ENCODE measurements at regions not wholly inside any gene's neighbourhood (a gene's known extent, or its start where the extent isn't known, plus 50 kb on each side); places are given as distances from the start of the nearest gene placed in this dataset.

DNA sequence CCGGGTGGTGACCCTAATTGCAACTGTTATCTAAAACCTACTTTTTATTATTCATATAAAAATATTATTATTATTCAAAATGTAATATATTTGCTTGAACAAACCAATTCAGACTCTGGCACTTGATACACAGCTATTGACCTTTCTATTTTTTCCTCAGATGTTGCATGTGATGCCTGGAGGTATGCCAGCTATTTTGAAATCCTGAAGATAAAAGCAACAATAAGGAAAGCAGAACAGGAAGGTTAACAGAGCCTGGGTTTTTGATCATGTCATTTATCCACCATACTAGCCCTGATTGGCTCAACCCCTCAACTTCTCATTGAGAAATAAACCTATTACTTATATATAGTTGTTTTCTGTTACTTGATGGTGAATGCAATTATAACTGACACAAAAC is 340.9 kb upstream of the KIF2A start:
- no peak for ATAC-seq (ENCODE audit: low FRiP score)
- no peak for DNase-seq (ENCODE audit: low spot score)
- TF ChIP-seq, protein P1, sequence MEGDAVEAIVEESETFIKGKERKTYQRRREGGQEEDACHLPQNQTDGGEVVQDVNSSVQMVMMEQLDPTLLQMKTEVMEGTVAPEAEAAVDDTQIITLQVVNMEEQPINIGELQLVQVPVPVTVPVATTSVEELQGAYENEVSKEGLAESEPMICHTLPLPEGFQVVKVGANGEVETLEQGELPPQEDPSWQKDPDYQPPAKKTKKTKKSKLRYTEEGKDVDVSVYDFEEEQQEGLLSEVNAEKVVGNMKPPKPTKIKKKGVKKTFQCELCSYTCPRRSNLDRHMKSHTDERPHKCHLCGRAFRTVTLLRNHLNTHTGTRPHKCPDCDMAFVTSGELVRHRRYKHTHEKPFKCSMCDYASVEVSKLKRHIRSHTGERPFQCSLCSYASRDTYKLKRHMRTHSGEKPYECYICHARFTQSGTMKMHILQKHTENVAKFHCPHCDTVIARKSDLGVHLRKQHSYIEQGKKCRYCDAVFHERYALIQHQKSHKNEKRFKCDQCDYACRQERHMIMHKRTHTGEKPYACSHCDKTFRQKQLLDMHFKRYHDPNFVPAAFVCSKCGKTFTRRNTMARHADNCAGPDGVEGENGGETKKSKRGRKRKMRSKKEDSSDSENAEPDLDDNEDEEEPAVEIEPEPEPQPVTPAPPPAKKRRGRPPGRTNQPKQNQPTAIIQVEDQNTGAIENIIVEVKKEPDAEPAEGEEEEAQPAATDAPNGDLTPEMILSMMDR (IDR thresholded peaks at IDR 0.05), result no peak

GRCh38 chr5:61965490-61965889 is 340.5 kb upstream of the KIF2A start:
- TF ChIP-seq, protein P1 (IDR thresholded peaks at IDR 0.05), result no peak
- DNase-seq (ENCODE audit: low spot score) (no peak), ATAC-seq (ENCODE audit: low FRiP score) (no peak)

DNA sequence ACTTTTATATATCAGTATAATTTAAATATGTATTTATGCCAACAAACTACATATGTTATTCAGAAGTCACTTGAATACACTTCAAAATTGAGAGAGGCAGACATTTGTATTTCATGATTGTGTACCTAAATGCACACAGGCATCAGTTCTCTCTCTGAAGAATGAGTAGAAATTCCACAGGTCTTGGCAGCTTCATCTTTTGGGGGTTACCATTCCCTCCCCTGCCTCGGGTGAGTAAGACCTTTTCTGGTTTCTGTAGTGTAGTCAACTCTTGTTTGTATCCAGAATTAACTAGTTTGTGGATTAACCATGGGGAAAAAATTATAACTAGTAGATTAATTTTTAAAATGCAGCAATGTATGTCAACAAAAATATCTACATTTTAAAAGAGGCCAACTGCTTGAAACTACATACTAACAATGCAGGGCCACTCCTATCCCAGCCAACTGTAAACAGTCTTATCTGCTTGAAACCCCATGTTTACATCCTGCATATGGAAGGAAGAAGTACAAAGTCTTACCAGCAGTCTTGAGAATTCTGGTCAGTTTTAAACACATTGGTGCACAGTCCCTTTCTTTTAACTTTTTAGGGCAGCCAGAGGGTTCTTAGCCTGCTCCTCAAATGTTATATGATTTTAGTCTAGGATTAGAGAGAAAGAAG is 339.6 kb upstream of the KIF2A start:
- TF ChIP-seq, protein P1 (IDR thresholded peaks at IDR 0.05), result no peak
- ATAC-seq (ENCODE audit: low FRiP score) (no peak), DNase-seq (ENCODE audit: low spot score) (no peak)

- TF ChIP-seq, protein P1 (IDR thresholded peaks at IDR 0.05), result no peak
- DNase-seq (ENCODE audit: low spot score) (no peak), ATAC-seq (ENCODE audit: low FRiP score) (no peak)
Observed at GRCh38 chr5:61966997-61967396, 339.0 kb upstream of the KIF2A start.

- no peak for DNase-seq (ENCODE audit: low spot score)
- TF ChIP-seq, protein P1 (IDR thresholded peaks at IDR 0.05), result no peak
- ATAC-seq (ENCODE audit: low FRiP score), result no peak
Observed at GRCh38 chr5:61967681-61968080, 338.3 kb upstream of the KIF2A start.

- DNase-seq (ENCODE audit: low spot score) (no peak), ATAC-seq (ENCODE audit: low FRiP score) (no peak)
- TF ChIP-seq, protein P1 (IDR thresholded peaks at IDR 0.05), result no peak
Observed at GRCh38 chr5:61969347-61969746, 336.7 kb upstream of the KIF2A start.

DNA sequence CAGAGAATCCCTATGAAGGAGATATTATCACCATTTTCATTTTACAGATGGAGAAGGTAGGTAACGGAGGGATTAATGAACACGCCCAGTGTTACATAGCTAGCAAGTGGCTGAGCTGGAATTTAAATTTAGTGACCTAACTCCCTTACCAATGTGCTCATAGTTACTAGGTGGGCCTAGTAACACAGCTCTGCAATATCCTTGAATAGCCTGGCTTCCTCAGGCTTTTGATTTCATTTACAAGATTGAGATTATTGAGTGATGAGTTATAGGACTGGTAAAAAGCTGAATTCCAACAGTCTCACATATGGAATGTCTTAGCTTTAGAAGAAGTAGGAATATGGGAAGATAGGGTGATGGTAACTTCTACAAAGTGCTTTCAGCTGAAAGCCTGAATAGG is 336.3 kb upstream of the KIF2A start:
- TF ChIP-seq, protein P1 (IDR thresholded peaks at IDR 0.05), result no peak
- ATAC-seq (ENCODE audit: low FRiP score) (no peak), DNase-seq (ENCODE audit: low spot score) (no peak)
